PC-9 (cell line): ENCODE measurements at regions not wholly inside any gene's neighbourhood (a gene's known extent, or its start where the extent isn't known, plus 50 kb on each side); places are given as distances from the start of the nearest gene placed in this dataset.

Source experiments
- BruUV-seq: library from RNA; stranded (reverse); fragments of 400-500 nt; replicated peaks from 2 replicates; lab custom pipeline; 2021; lab: Mats Ljungman, UMichigan
- CTCF ChIA-PET: fragments of 300-600 bp; sonication (Branson Sonifier 250); formaldehyde crosslinking; loops from one replicate; lab custom pipeline; 2022; ENCODE audit warnings: antibody characterized with exemption; lab: Charles Lee
- POLR2A ChIA-PET: fragments of 300-600 bp; sonication (Branson Sonifier 250); formaldehyde crosslinking; loops from one replicate; lab custom pipeline; 2022; ENCODE audit warnings: antibody characterized with exemption; ENCODE audit not compliant: unreplicated experiment; lab: Charles Lee
- DNase-seq, 2 experiments: peaks; one replicate each; pipeline versions ENCODE4 v3.0.0 to v3.0.0-alpha.2; 2015 to 2022; ENCODE audit warnings: mixed read lengths in 1 of 2
- H2AFZ ChIP-seq: fragments of 200-600 bp; sonication (generic); 2 replicates; pipeline ENCODE4 v1.8.1; 2017; ENCODE audit warnings: antibody characterized with exemption
- H3F3A ChIP-seq: fragments of 200-600 bp; sonication (generic); 2 replicates; pipeline ENCODE4 v1.8.1; 2017; ENCODE audit warnings: antibody characterized with exemption, mild to moderate bottlenecking, low read depth; ENCODE audit not compliant: insufficient read depth
- H3K27ac ChIP-seq: fragments of 200-600 bp; sonication (generic); 2 replicates; pipeline ENCODE4 v1.6.1; 2016; ENCODE audit warnings: mixed run types
- H3K27me3 ChIP-seq: fragments of 200-600 bp; sonication (generic); 2 replicates; pipeline ENCODE4 v1.6.1; 2016; ENCODE audit warnings: low read depth, mixed run types; ENCODE audit not compliant: insufficient read depth
- H3K36me3 ChIP-seq: fragments of 200-600 bp; sonication (generic); 2 replicates; pipeline ENCODE4 v1.6.1; 2016; ENCODE audit warnings: low read depth, mixed run types
- H3K4me1 ChIP-seq: fragments of 200-600 bp; sonication (generic); replicated peaks from 2 replicates; pipeline ENCODE4 v1.6.1; 2016; ENCODE audit warnings: mixed run types; ENCODE audit not compliant: insufficient read depth
- H3K4me2 ChIP-seq: fragments of 200-600 bp; sonication (generic); 2 replicates; pipeline ENCODE4 v1.6.1; 2017; ENCODE audit warnings: mixed run types
- H3K4me3 ChIP-seq: fragments of 200-600 bp; sonication (generic); 2 replicates; pipeline ENCODE4 v1.6.1; 2016; ENCODE audit warnings: mixed run types
- H3K79me2 ChIP-seq: fragments of 200-600 bp; sonication (generic); 2 replicates; pipeline ENCODE4 v1.6.1; 2017; ENCODE audit warnings: low read depth, mixed run types
- H3K9me2 ChIP-seq: fragments of 200-600 bp; sonication (generic); 2 replicates; pipeline ENCODE4 v1.8.1; 2017; ENCODE audit warnings: mild to moderate bottlenecking; ENCODE audit not compliant: insufficient read depth
- H3K9me3 ChIP-seq: fragments of 200-600 bp; sonication (generic); 2 replicates; pipeline ENCODE4 v1.8.1; 2016; ENCODE audit warnings: low read depth; ENCODE audit not compliant: insufficient read depth
- H4K20me1 ChIP-seq: fragments of 200-600 bp; sonication (generic); 2 replicates; pipeline ENCODE4 v1.8.1; 2017; ENCODE audit not compliant: insufficient read depth
- CTCF ChIP-seq: fragments of 200-600 bp; sonication (generic); conservative IDR thresholded peaks from 2 replicates; pipeline ENCODE4 v1.6.1; 2017; ENCODE audit warnings: mixed run types, antibody characterized with exemption, mild to moderate bottlenecking, moderate library complexity
- EZH2 ChIP-seq: fragments of 200-600 bp; sonication (generic); IDR thresholded peaks from 2 replicates; pipeline ENCODE4 v1.8.0; 2017; ENCODE audit warnings: antibody characterized with exemption, low read depth
- intact Hi-C: fragments of 100-400 bp; cut with micrococcal nuclease; formaldehyde crosslinking; loops from one replicate; pipeline ENCODE4 v1.10.0; 2022; ENCODE audit not compliant: unreplicated experiment

GRCh38 chr21:23899561-23899960 lies 1707.7 kb downstream of the MRPL39 start:
- Histone ChIP-seq H3K27me3 (no peaks in the 10 kb centered on the region), H3F3A (no peaks in the 10 kb centered on the region), H3K9me3 (no peaks in the 10 kb centered on the region), H3K36me3 (no peaks in the 10 kb centered on the region), H3K4me1 (no peaks in the 10 kb centered on the region), H4K20me1 (no peaks in the 10 kb centered on the region), H3K4me3 (no peak overlapping the region), H3K27ac (no peak overlapping the region), H3K9me2 (no peaks in the 10 kb centered on the region), H2AFZ (no peak overlapping the region), H3K79me2 (no peaks in the 10 kb centered on the region), H3K4me2 (no peak overlapping the region)
- DNase-seq: no peak
- intact Hi-C loops: no loop called here
- ChIA-PET CTCF (no interaction called here), POLR2A (no interaction called here)
- TF ChIP-seq CTCF (no peak), EZH2 (no peak)
- no TSS peak for BruUV-seq

- TF ChIP-seq CTCF (no peak), EZH2 (no peak)
- H3F3A ChIP-seq: no peaks in the 10 kb centered on the region
- ChIA-PET POLR2A (no interaction called here), CTCF (no interaction called here)
- no peaks in the 10 kb centered on the region for H4K20me1 ChIP-seq
- no peaks in the 10 kb centered on the region for H3K9me3 ChIP-seq
- H3K9me2 ChIP-seq: no peaks in the 10 kb centered on the region
- BruUV-seq: no TSS peak
- H3K27me3 ChIP-seq: no peaks in the 10 kb centered on the region
- intact Hi-C loops: loop anchor here (5.0 kb wide), 1 partner anchor 812 kb away; no protein-coding TSS in a partner anchor
- H2AFZ ChIP-seq: no peak overlapping the region
- H3K36me3 ChIP-seq: no peaks in the 10 kb centered on the region
- H3K4me2 ChIP-seq: no peak overlapping the region
- H3K27ac ChIP-seq: no peak overlapping the region
- no peaks in the 10 kb centered on the region for H3K79me2 ChIP-seq
- DNase-seq: no peak
- no peak overlapping the region for H3K4me3 ChIP-seq
- H3K4me1 ChIP-seq: no peaks in the 10 kb centered on the region
Measured at GRCh38 chr21:23890652-23891051, 1716.6 kb downstream of the MRPL39 start.

GRCh38 chr21:23887725-23888306 lies 1719.5 kb downstream of the MRPL39 start:
- Histone ChIP-seq H2AFZ (no peak overlapping the region), H3K4me2 (peak overlapping the region; percentile 56; the same call in 1 of the 2 replicates), H4K20me1 (no peaks in the 10 kb centered on the region), H3F3A (no peaks in the 10 kb centered on the region), H3K4me1 (no peaks in the 10 kb centered on the region), H3K36me3 (no peaks in the 10 kb centered on the region), H3K9me3 (no peaks in the 10 kb centered on the region), H3K9me2 (no peaks in the 10 kb centered on the region), H3K27me3 (no peaks in the 10 kb centered on the region), H3K27ac (no peak overlapping the region), H3K79me2 (no peaks in the 10 kb centered on the region), H3K4me3 (no peak overlapping the region)
- CTCF ChIA-PET: no interaction called here
- no peak for DNase-seq
- intact Hi-C loops: no loop called here
- POLR2A ChIA-PET: no interaction called here
- BruUV-seq: no TSS peak
- TF ChIP-seq CTCF (no peak), EZH2 (no peak)
